GM12874 (cell line): ENCODE measurements at regions not wholly inside any gene's neighbourhood (a gene's known extent, or its start where the extent isn't known, plus 50 kb on each side); places are given as distances from the start of the nearest gene placed in this dataset.

Experiments used
- TF ChIP-seq, protein P1 (sequence below): IDR thresholded peaks from 2 replicates; pipeline ENCODE4 v1.5.1; 2011; ENCODE audit warnings: low read depth, mild to moderate bottlenecking, control low read depth, low read length, moderate library complexity; ENCODE audit not compliant: insufficient read depth

DNA sequence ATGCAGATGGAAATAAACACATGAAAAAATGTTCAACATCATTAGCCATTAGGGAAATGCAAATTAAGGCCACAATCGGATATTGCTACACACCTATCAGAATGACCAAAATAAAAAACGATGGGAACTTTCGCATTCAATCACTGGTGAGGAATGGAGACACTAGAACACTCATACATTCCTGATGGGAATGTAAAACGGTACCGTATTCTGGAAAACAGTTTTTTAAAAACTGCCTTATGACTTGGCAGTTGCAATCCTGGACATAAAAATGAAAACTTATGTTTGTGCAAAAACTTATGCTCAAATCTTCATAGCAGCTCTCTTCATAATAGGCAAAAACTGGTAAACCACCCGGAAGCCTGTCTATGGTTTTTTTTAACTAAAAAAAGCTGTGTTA, 146.0 kb downstream of the CEBPB start:
- TF ChIP-seq, protein P1, sequence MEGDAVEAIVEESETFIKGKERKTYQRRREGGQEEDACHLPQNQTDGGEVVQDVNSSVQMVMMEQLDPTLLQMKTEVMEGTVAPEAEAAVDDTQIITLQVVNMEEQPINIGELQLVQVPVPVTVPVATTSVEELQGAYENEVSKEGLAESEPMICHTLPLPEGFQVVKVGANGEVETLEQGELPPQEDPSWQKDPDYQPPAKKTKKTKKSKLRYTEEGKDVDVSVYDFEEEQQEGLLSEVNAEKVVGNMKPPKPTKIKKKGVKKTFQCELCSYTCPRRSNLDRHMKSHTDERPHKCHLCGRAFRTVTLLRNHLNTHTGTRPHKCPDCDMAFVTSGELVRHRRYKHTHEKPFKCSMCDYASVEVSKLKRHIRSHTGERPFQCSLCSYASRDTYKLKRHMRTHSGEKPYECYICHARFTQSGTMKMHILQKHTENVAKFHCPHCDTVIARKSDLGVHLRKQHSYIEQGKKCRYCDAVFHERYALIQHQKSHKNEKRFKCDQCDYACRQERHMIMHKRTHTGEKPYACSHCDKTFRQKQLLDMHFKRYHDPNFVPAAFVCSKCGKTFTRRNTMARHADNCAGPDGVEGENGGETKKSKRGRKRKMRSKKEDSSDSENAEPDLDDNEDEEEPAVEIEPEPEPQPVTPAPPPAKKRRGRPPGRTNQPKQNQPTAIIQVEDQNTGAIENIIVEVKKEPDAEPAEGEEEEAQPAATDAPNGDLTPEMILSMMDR, result no peak

DNA sequence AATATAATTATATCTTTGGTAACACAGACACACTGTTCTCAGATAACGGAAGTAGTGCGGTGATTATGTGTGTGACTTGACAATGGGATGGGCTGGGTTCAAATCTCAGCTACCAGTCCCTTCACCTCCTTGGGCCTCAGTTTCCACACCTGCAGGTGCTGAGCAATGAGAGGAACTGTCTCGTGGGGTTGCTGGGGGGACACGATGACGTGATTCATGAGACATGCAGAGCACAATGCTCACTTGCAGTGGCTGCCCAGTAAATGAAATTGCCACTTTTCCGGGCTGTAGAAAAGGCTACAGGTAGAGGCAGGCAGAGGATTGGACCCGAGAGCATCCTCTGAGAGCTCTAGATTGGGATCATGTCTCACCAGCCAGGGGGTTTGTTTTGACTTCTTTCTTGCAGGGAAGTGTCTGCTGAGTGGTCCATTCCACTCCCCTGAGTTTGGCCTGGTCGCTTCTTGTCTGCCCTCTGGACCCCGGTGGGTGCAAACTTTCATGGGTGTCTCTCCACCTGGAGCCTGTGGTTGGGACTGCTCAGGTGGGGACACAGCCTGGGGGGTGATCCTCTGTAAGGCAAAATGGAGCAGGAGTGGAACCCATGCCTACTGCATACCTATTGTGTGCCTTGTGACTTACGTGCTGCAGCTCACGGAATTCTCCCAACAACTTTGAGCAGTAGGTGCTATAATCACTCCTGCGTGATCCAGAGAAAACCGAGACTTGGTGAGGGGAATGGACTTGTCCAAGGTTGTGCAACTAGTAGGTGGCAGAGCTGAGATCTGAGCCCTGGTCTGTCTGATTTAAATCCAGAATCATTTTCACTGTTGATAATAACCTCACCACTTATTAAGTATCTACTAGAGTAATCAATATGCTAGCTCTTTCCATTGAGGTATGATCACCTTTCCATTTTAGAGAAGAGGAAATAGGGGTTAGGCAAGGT, 147.2 kb downstream of the CEBPB start:
- TF ChIP-seq, protein P1, result no peak

DNA sequence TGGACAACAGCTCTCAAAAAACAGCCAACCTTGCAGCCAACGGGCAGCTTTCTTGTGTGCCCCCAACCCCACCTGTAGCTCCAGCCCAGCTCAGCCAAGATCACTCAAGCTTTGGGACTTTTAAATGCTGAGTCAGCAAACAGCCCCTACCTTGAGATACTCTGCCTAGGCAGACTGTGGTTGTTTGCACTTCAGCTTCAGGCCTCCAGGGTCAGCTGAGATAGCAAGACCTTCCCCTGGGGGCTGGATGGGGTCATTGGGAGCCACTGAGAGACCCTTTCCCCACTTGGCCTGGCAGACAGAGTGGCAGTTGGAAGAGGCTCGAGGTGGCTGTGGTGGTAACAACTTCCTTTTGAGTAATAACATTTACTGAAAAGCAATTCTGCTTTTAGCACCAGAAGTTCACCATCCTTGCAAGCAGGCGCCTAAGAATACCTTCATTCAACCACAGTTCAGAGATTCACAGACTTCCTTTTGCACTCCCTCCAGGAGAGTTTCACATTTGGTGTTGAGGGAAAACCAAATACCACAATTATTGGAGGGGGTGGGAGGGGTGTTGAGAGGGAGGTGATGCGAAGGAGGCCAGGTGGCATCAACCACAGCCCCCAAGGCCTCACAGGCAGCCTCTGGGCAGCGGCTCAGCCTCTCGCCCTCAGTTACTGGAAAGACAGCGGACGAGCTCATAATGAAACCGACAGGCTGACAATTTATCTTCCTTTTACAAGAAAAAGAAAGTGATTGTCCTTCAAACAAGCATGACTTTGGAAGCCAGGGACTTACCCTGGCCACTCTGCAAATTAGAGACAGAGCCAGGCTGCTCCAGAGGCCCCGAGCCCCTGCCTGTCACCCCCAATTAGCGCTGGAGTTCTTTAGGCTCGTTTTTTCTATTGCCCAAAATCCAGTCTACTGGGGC, 148.1 kb downstream of the CEBPB start:
- TF ChIP-seq, protein P1, result peak; percentile 29; the same call in 1 of the 2 replicates

DNA sequence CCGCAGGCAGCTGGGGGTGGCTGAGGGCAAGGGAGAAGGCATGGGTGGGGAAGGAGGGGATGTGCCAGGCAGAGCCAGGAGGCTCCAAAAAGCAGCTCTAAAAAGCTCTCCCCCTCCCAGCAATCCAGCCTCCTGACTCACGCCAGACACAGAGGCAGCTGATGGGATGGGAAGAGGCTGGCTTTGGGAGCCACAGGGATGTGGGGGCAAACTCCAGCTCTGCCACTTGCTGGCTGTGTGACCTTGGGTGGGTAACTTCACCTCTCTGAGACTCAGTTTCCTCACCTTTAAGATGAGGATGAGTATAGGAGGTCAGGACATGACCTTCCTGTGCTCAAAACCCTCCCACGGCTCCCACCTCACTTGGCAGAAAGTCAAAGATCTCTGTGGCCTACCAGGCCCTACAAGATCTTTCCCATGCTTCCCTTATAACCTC, 148.9 kb downstream of the CEBPB start:
- TF ChIP-seq, protein P1, result no peak

DNA sequence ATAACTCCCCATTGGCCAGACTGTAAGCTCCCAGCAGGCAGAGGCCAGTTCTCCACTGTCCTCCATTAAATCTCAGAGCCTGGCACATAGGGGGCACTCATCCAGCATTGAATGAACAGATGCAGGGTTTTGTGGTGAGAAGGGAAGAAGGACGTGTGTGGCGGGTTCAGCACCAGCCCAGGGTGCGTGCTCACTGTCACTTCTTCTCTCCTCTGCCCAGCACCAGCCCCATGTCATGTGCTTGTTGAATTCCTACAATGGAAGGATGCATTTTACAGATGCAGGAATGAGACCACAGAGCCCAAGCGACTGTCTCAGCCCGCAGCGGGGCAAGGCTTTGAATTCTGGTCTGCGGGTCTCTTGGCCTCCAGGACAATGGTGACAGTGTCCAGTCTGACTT, 149.9 kb downstream of the CEBPB start:
- TF ChIP-seq, protein P1, result no peak

DNA sequence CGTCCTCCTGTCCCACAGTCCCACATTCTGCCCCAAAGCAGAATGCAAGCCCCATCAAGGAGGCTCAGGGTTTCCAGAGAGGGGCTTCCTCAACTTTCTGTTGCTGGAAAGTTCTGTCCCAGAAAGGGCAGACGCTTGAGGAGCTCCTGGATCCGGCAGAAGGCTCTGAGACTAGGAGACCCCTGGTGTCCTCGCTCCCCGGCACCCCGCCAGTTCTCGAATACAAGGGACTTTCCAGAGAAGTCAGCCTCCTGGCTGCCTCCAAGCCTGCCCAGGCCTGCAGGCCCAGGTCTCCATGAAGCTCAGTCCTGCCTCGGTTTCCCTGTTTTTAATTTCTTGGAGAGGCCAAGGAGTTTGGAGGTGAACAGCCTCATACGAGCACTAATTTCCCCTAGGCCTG, 150.4 kb downstream of the CEBPB start:
- TF ChIP-seq, protein P1, result no peak
